ENCODE measurements at regions not wholly inside any gene's neighbourhood (a gene's known extent, or its start where the extent isn't known, plus 50 kb on each side); places are given as distances from the start of the nearest gene placed in this dataset.
A peak's percentile ranks its signal among the peaks of the same experiment; 100 is the strongest.

DNA sequence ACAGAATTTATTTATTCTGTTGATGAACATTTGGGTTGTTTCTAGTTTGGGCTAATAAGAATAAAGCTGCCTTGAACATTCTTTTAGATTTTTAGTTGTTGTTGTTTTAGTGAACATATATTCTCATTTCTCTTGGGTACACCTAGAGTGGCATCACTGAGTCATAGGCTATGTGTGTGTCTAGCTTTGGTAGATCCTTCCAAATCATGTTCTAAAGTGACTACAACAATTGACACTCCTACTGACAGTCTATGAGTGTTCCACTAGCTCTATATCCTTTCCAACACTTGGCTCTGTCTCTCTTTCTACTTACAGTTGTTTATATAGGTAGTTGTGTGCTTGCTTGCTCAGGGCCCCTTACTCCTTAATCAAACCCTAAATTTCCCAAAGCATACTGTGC, 346.0 kb upstream of the NCAM1 start:
- Mint-ChIP-seq H3K36me3 (ENCODE audit: low read depth) (no peaks in the 10 kb centered on the region), H3K9me3 (no peaks in the 10 kb centered on the region), H3K27ac (no peak overlapping the region), H3K4me3 (no peak overlapping the region), H3K4me1 (peaks cover 74% of the 10 kb centered on the region), H3K27me3 (ENCODE audit: low read depth, poor library complexity) (peaks cover 7% of the 10 kb centered on the region)
- DNase-seq, result no peak
- TF ChIP-seq, protein P1, sequence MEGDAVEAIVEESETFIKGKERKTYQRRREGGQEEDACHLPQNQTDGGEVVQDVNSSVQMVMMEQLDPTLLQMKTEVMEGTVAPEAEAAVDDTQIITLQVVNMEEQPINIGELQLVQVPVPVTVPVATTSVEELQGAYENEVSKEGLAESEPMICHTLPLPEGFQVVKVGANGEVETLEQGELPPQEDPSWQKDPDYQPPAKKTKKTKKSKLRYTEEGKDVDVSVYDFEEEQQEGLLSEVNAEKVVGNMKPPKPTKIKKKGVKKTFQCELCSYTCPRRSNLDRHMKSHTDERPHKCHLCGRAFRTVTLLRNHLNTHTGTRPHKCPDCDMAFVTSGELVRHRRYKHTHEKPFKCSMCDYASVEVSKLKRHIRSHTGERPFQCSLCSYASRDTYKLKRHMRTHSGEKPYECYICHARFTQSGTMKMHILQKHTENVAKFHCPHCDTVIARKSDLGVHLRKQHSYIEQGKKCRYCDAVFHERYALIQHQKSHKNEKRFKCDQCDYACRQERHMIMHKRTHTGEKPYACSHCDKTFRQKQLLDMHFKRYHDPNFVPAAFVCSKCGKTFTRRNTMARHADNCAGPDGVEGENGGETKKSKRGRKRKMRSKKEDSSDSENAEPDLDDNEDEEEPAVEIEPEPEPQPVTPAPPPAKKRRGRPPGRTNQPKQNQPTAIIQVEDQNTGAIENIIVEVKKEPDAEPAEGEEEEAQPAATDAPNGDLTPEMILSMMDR (IDR thresholded peaks at IDR 0.05), result no peak

DNA sequence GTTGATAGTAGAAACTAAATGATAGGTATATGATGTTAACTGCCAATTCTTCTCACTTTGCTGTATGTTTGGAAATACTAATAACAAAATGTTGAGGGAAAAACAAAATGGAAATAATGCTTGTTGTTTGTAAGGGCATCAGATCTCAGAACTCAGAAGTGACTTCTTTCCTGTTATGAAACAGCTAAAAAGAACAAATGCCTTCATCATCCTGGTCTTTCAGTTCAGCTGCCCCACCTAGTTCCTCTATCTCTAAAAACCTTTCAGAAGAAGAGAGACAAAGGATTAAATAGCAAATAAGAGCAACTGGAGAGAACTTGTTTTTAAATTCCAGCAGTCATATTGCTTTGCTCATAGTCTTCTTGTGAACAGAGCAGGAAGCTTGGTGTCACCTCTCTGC, 345.3 kb upstream of the NCAM1 start:
- no peaks in the 10 kb centered on the region for H3K9me3 Mint-ChIP-seq
- no peak overlapping the region for H3K4me3 Mint-ChIP-seq
- peaks cover 7% of the 10 kb centered on the region for H3K27me3 Mint-ChIP-seq (ENCODE audit: low read depth, poor library complexity)
- TF ChIP-seq, protein P1 (IDR thresholded peaks at IDR 0.05), result no peak
- DNase-seq, result no peak
- H3K4me1 Mint-ChIP-seq, result peaks cover 79% of the 10 kb centered on the region
- no peak overlapping the region for H3K27ac Mint-ChIP-seq
- H3K36me3 Mint-ChIP-seq (ENCODE audit: low read depth), result no peaks in the 10 kb centered on the region

DNA sequence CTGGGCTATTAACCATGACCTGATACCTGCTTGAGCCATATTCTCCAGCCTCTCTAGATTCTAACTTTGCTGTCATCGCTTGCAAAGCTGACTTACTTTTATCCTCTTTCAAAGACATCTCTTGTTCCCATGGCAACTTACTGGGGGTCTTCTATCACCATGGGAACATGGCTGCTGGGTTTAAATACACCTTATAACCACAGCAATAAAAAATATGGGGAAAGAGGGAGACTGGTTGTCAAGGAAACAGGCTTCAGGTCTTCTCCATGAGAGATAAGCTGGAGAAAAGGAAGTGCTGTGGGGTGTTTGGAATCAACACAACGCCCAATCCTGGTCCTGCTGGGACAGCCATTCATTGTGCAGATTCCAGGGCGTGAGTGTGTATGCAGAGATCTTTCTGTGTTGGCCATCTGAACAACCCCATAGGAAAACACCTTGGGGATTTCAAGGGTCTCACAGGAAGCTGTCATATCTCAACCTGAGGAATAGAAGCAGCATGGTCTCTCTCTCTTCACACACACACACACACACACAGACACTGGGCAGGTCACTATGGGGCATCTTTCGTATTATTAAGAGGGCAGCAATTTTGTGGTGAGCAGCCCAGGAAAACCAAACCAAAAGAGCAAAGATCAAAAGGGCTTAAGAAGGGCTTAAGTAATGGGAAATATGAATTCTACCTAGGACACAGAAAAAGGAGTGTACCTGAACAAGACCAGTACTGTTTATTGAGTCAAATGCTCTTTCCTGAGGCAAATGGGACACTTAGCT, 344.7 kb upstream of the NCAM1 start:
- Mint-ChIP-seq H3K27ac (no peak overlapping the region), H3K4me3 (no peak overlapping the region), H3K36me3 (ENCODE audit: low read depth) (no peaks in the 10 kb centered on the region), H3K4me1 (peaks cover 78% of the 10 kb centered on the region), H3K9me3 (no peaks in the 10 kb centered on the region), H3K27me3 (ENCODE audit: low read depth, poor library complexity) (peaks cover 7% of the 10 kb centered on the region)
- DNase-seq, result no peak
- TF ChIP-seq, protein P1 (IDR thresholded peaks at IDR 0.05), result no peak

DNA sequence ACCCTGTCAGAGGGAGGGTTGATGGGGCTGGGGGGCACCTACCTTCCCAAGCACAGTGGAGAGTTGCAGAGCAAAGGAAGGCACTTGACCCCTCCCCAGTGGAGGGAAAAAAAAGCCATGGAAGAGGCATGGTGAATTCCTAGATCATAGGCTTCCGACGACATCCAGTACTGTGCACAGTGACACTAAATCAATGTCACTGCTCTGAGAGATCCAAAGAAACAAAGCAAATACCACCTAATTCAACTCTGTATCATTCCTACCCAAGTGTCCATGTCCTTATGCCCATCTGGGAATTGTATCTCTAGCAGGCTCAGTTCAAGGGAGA, 344.2 kb upstream of the NCAM1 start:
- H3K27ac Mint-ChIP-seq, result no peak overlapping the region
- DNase-seq, result no peak
- H3K27me3 Mint-ChIP-seq (ENCODE audit: low read depth, poor library complexity), result peaks cover 7% of the 10 kb centered on the region
- no peaks in the 10 kb centered on the region for H3K36me3 Mint-ChIP-seq (ENCODE audit: low read depth)
- TF ChIP-seq, protein P1 (IDR thresholded peaks at IDR 0.05), result no peak
- peaks cover 4% of the 10 kb centered on the region for H3K9me3 Mint-ChIP-seq
- no peak overlapping the region for H3K4me3 Mint-ChIP-seq
- peaks cover 73% of the 10 kb centered on the region for H3K4me1 Mint-ChIP-seq

DNA sequence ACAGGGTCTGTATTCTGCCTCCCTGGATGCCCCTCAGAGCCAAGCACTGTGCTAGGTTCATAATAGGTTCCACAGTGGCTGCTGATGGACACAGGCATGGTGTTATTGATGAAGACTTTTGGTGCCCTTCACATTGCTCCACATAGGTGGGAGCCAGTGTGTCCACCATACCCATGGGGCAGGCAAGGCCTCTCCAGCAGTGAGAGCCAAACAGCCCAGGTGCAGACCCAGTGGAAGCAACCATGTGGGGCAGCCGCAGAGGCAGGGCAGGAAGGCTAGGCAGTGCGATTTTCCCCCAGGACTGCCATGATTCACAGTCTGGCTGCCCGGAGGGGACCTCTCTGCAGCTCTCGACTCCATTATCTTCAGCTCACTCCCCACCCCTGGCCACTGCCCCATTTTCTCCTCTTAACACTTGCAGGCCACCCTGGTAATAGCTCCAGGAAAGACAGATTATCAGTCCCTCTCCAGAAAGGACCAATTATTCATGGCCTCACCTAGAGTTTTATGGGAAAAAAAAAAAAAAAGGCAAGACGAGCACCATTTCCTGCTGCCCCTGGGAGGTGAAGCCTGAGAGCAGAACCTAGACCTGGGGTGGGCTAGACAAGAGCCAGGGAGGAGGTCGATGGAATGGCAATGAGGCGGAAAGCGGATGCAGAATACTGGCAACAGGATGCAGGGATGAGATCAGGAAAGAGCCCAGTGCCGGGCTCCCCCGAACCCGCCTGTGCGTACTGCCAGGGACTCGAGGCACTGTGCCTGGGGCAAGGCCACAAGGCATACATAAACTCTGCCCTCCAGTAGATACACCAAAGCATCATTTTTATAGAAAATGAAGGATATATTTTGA, 343.0 kb upstream of the NCAM1 start:
- peaks cover 62% of the 10 kb centered on the region for H3K4me1 Mint-ChIP-seq
- H3K27me3 Mint-ChIP-seq (ENCODE audit: low read depth, poor library complexity), result peaks cover 7% of the 10 kb centered on the region
- H3K36me3 Mint-ChIP-seq (ENCODE audit: low read depth), result no peaks in the 10 kb centered on the region
- no peak overlapping the region for H3K4me3 Mint-ChIP-seq
- peaks cover 10% of the 10 kb centered on the region for H3K9me3 Mint-ChIP-seq
- TF ChIP-seq, protein P1 (IDR thresholded peaks at IDR 0.05), result no peak
- DNase-seq, result no peak
- peak overlapping the region; percentile 11 for H3K27ac Mint-ChIP-seq

Measured in nephron progenitor cell (in vitro differentiated cells).